ENCODE measurements at regions not wholly inside any gene's neighbourhood (a gene's known extent, or its start where the extent isn't known, plus 50 kb on each side); places are given as distances from the start of the nearest gene placed in this dataset.

DNA sequence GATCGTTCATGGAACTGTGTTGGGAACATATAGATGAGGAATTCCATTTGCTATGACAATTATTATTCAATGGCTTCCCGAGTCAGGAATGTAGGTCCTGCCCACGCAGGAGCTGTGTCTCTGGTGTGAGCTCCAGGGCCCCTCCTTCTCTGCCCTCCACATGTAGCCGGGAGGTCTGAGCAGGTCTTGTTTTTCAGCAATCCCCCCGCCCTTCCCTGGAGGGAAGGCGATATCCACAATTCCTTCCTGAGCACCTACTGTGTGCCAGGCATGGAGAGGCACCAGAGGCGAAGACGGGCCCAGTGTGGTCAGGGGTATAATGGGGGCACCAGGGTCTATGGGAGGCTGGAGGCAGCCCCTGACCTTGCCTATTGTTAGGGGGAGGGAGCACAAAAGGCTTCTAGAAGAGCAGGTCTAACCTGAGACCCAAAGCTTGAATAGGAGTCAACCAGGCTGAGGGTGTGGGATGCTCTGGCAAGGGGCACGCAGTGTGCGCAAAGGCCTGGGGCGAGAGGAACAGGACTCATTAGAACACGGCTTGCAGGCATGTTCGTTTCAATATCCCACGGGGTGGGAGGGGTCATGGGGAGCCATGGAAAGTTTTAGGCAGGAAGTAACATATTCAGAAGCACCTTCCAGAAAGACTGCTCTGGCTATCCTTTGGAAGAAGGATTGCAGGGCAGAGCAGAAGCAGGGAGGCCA, 154.9 kb downstream of the C9orf50 start:
- TF ChIP-seq POLR2A (IDR thresholded peaks at IDR 0.05) (no peak), CTCF (IDR thresholded peaks at IDR 0.05) (no peak)

All from heart left ventricle (tissue), 13 donors.